ENCODE measurements at regions not wholly inside any gene's neighbourhood (a gene's known extent, or its start where the extent isn't known, plus 50 kb on each side); places are given as distances from the start of the nearest gene placed in this dataset.

- no peak overlapping the region for H3K4me3 ChIP-seq (ENCODE audit: low read depth, low read length)
- no peaks in the 10 kb centered on the region for H3K36me3 ChIP-seq (ENCODE audit: control insufficient read depth, insufficient read depth, low read length)
- no peaks in the 10 kb centered on the region for H3K27me3 ChIP-seq (ENCODE audit: control insufficient read depth, insufficient read depth, low read length)
- DNase-seq (ENCODE audit: low read depth), result no peak
- no peak for TF ChIP-seq CTCF (IDR thresholded peaks at IDR 0.05; ENCODE audit: insufficient read depth, low read length, poor library complexity, severe bottlenecking)
Measured at GRCh38 chr11:110977661-110978060, 265.4 kb upstream of the ARHGAP20 start.

- no peak for DNase-seq (ENCODE audit: low read depth)
- TF ChIP-seq CTCF (IDR thresholded peaks at IDR 0.05; ENCODE audit: insufficient read depth, low read length, poor library complexity, severe bottlenecking), result no peak
Measured at GRCh38 chr11:110974731-110975130, 262.5 kb upstream of the ARHGAP20 start.

GRCh38 chr11:110973401-110973980, 261.3 kb upstream of the ARHGAP20 start:
- no peak for TF ChIP-seq CTCF (IDR thresholded peaks at IDR 0.05; ENCODE audit: insufficient read depth, low read length, poor library complexity, severe bottlenecking)
- Histone ChIP-seq H3K36me3 (ENCODE audit: control insufficient read depth, insufficient read depth, low read length) (no peaks in the 10 kb centered on the region), H3K4me3 (ENCODE audit: low read depth, low read length) (no peak overlapping the region), H3K27me3 (ENCODE audit: control insufficient read depth, insufficient read depth, low read length) (no peaks in the 10 kb centered on the region)
- no peak for DNase-seq (ENCODE audit: low read depth)

More at GRCh38 chr11:110974731-110975130, 262.5 kb upstream of the ARHGAP20 start:
- H3K27me3 ChIP-seq (ENCODE audit: control insufficient read depth, insufficient read depth, low read length), result no peaks in the 10 kb centered on the region
- H3K4me3 ChIP-seq (ENCODE audit: low read depth, low read length), result no peak overlapping the region
- H3K36me3 ChIP-seq (ENCODE audit: control insufficient read depth, insufficient read depth, low read length), result no peaks in the 10 kb centered on the region

- Histone ChIP-seq H3K4me3 (ENCODE audit: low read depth, low read length) (no peak overlapping the region), H3K36me3 (ENCODE audit: control insufficient read depth, insufficient read depth, low read length) (no peaks in the 10 kb centered on the region), H3K27me3 (ENCODE audit: control insufficient read depth, insufficient read depth, low read length) (no peaks in the 10 kb centered on the region)
- no peak for TF ChIP-seq CTCF (IDR thresholded peaks at IDR 0.05; ENCODE audit: insufficient read depth, low read length, poor library complexity, severe bottlenecking)
- DNase-seq (ENCODE audit: low read depth), result no peak
Measured at GRCh38 chr11:110972640-110973039, 260.4 kb upstream of the ARHGAP20 start.

GRCh38 chr11:110972106-110972505, 259.9 kb upstream of the ARHGAP20 start:
- DNase-seq (ENCODE audit: low read depth), result no peak
- Histone ChIP-seq H3K4me3 (ENCODE audit: low read depth, low read length) (no peak overlapping the region), H3K36me3 (ENCODE audit: control insufficient read depth, insufficient read depth, low read length) (no peaks in the 10 kb centered on the region), H3K27me3 (ENCODE audit: control insufficient read depth, insufficient read depth, low read length) (no peaks in the 10 kb centered on the region)
- no peak for TF ChIP-seq CTCF (IDR thresholded peaks at IDR 0.05; ENCODE audit: insufficient read depth, low read length, poor library complexity, severe bottlenecking)

- DNase-seq (ENCODE audit: low read depth), result peak; percentile 65
- no peaks in the 10 kb centered on the region for H3K36me3 ChIP-seq (ENCODE audit: control insufficient read depth, insufficient read depth, low read length)
- H3K27me3 ChIP-seq (ENCODE audit: control insufficient read depth, insufficient read depth, low read length), result no peaks in the 10 kb centered on the region
- TF ChIP-seq CTCF (IDR thresholded peaks at IDR 0.05; ENCODE audit: insufficient read depth, low read length, poor library complexity, severe bottlenecking), result no peak
- no peak overlapping the region for H3K4me3 ChIP-seq (ENCODE audit: low read depth, low read length)
Measured at GRCh38 chr11:110971140-110971539, 258.9 kb upstream of the ARHGAP20 start.
